NCI-H524 (cell line): ENCODE measurements at regions not wholly inside any gene's neighbourhood (a gene's known extent, or its start where the extent isn't known, plus 50 kb on each side); places are given as distances from the start of the nearest gene placed in this dataset.

Source experiments
- DNase-seq, 2 experiments: peaks; one replicate each; lab custom pipeline; 2025; lab: John Stamatoyannopoulos, UW

DNA sequence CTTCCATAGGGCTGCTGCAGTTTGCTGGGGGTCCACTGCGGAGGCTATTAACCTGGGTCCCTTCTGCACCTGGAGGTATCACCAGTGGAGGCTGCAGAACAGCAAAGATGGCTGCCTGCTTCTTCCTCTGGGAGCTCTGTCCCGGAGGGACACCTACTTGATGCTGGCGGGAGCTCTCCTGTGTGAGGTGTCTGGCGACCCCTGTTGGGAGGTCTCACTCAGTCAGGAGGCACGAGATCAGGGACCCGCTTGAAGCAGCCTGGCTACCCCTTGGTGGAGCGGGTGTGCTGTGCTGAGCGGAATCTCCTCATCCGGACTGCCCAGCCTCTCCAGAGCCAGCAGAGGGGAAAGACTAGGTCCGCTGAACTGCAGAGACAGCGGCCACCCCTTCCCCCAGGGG, 56.0 kb upstream of the CTXND1 start:
- peak; percentile 4 to 54 for DNase-seq

DNA sequence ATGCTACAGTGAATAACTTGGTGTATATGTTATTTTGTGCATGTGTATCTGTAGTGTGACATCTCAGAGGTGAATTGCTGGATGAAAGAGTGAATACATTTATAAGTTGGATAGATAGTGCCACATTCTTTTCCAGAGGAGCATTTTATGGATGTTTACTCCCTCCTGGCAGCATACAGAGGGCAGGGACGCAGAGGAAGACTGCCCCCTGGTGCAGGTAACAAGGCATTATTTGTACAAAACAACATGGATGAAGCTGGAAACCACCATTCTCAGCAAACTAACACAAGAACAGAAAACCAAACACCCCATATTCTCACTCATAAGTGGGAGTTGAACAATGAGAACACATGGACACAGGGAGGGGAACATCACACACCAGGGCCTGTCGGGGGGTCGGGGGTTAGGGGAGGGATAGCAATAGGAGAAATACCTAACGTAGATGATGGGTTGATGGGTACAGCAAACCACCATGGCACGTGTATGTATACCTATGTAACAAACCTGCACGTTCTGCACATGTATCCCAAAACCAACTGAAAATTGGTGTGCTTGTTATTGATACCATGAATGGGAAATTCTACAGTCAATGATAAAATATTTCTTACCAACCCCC, 57.9 kb upstream of the CTXND1 start:
- peak in 1 of 2 experiments; percentile 48 for DNase-seq

DNA sequence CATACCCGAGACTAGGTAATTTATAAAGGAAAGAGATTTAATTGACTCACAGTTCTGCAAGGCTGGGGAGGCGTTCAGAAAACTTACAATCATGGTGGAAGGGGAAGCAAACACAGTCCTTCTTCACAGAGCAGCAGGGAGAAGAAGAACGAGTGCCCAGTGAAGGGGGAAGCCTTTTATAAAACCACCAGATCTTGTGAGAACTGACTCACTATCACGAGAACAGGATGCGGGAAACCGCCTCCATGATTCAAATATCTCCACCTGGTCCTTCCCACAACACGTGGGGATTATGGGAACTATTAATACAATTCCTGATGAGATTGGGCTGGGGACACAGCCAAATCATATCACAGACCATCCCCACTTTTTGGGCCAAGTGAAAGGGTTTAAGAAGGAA, 58.8 kb upstream of the CTXND1 start:
- no peak for DNase-seq

DNA sequence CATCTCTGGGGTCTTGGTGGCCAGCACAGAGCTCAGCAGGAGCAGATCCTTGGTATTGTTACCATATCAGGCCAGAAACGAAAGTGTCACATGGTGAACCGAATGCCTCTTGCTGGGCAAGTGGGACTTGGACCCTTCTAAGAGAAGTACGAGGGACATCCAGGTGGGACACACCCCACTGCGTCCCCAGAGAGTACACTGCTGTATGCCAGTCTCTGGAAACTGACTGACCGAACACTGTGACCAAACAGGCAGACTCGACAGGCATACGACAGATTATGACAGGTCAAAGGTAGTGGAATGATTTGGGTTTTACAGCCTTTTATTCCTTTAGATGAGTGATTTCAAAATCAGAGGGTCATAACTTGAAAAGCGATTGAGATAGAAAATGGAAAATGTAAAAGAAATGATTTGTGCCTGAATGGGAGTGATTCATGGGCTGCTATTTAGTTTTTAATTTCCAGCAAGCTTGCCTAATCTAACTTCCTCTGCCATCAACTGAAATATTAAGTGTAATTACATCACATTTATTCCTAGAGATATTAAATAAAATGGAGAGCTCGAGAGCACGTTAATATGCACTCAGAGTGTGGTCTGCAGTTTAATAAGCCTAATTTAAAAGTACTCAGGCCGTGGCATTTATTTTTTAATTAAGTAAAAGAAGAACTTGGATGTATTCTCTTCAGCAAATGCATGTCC, 63.4 kb upstream of the CTXND1 start:
- DNase-seq, result no peak

DNA sequence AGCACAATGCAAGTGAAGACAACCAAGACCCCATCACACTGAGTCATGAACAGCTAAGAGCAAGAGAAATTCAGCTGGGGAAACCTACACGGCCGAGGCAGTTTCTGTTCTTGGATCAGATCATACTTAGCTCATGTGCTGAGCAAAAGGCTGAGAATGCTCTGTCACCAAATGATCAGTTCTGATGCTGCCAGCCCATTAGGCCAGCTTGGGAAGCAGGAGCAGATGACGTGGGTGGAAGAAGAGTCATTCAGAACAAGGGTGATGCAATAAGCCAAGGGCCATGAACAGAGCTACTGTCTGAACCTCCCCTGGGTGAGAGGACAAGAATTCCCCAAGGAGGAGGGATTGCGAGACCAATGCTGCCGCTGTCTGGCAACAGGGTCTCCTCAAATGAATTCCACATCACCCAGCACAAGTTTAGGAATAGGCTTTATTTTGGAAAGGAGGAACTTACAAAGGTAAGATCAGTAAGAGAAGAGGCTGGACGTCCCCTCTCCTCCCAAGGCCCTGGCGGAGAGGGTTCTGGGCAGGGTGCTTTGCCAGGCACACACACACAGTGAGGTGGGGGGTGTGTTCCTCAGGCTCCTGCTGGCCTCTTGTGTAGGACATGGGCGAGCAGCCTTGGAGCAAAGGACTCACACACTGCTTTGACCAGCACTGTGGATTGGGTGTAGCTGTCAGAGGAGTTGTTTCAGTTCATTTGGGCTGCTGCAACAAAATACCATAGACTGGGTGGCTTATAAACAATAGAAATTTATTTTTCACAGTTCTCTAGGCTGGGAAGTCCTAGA, 65.6 kb upstream of the CTXND1 start:
- DNase-seq, result no peak

- no peak for DNase-seq
These were observed 69.8 kb upstream of the CTXND1 start for GRCh38 chr15:80321853-80322252.

DNA sequence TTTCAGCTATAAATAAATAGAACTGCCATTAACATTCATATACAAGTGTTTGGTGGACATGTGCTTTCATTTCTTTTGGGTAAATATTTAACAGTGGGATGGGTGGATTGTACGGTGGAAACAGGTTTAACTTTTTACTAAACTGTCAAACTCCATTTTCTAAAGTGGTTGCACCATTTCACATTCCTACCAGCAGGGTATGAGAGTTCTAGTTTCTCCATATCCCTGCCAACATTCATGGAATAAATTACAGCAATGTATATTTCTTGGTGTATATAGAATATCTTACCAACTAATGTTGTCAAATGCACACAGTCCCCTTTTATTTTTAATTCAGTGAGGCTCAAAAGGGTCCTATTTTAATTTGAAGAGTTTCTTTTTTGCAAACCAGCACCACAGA, 71.3 kb upstream of the CTXND1 start:
- DNase-seq, result no peak

- peak in 1 of 2 experiments; percentile 34 for DNase-seq
These were observed 72.6 kb upstream of the CTXND1 start for GRCh38 chr15:80324545-80325080.

- no peak for DNase-seq
These were observed 73.2 kb upstream of the CTXND1 start for GRCh38 chr15:80325206-80325605.

DNA sequence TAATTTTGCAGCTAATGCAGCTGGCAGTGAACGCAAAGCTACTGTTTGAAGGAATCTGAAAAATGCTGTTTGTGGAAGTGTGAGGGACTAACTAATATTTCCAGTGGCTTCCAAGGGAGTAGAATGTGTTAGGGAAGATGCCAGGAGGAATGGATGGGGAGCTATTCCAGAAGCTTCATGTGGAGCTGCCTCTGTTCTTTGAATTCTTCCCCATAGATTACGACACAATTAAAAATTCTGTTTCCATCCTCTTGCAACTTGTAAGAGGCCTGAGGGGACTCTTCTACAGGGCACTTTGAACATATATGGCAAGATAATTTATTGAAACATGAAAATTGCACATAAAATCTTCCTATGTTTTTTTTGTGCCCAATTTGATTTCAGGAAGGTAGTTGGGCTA, 74.3 kb upstream of the CTXND1 start:
- no peak for DNase-seq

DNA sequence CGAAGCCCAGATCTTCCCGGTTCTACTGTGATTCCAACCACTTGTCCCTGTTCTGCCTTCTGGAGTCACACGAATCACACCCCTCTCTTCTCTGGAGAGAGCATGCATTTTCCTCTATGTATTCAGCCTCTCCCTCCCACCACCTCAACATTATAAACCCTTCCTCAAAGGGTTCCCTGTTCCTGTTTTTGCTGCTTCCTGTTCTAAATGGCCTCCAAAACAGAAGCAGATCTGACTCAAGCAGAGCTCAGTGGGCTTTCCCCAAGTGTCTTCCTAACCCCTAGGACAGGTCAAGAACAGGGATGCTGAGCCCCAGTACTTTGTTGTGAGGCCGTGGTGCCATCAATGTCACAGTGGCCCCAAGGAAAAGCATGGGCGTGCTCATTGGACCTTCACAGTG, 75.7 kb upstream of the ARNT2 start:
- DNase-seq, result no peak

DNA sequence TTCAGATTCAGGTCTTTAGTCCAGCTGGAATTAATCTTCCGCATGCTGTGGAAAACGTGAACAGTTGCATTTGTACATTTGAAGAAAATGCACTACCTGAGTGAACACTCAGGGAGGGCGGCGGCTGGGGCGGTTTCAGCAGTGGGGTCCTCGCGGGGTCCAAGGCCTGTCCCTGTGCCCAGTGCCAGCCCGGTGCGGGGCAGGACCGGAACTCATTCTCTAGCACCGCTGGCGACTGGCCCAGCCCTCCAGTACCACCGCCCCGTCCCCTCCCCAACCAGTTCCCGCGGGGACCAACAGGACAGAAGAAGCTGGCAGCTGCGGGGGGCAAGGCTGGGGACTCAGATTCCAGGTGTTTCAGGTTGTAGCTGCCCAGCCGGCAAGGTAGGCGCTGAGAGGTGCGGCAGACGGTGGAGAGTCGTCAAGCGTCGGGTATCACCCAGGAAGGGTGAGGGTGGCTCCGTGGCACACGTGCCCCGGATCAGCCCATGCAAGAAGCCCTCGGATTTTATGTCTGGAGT, 72.2 kb upstream of the ARNT2 start:
- DNase-seq, result no peak

DNA sequence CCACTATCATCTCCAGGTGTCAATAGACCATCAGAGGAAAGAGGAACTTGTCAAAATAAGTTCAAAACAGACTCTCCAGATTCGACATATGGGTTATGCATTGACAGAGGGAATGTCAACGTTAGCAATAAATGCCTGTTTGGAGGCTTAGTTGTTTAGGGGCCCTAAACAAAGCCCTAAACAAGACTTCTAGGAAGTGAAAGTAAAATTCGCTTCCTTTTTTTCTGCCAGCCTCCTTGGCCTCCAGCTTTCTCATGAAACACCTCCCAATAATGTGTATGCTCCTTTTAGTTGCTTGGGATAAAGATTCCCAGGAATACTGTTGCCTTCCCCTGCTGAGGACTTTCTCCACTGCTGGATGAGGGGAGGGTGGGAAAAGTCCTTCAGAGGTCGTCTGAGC, 70.9 kb upstream of the ARNT2 start:
- DNase-seq, result no peak

DNA sequence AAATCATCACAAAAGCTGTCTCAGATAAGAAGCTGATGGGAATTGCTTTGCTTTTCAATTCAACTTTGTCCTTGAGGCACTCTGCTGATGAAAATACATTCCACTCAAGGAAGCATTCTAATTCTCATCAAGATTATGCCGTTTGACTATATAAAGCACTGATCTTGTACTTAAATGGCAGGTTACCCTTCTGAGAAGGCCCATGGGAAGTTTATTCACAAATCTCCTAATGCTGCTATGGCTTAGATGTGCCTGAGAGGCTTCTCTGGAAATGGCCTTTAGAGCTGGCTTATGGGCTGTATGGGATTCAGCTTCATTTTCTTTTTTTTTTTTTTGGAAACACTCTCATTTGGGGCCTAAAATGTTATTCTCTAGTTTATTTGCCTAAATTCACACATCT, 69.7 kb upstream of the ARNT2 start:
- no peak for DNase-seq

DNA sequence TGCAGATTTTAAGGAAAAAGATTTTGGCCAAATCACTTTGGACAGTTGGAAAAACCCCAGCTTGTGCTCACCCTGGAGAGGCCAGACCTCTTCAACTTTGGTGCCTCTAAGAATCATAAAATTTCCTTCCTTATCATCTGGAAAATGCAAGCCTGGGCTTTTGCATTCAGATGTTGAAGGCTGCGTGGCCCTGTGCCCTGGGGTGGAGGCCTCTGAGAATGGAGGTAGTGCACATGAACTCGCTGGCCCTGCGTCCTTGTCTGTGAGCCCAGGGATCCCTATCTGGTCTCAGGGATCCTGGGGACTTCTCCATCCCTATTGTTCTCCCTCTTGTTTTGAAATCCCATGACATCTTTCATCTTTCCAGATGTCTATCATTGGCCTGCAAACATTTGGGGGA, 64.6 kb upstream of the ARNT2 start:
- DNase-seq, result no peak

- DNase-seq, result no peak
These were observed 62.0 kb upstream of the ARNT2 start for GRCh38 chr15:80342148-80342547.

DNA sequence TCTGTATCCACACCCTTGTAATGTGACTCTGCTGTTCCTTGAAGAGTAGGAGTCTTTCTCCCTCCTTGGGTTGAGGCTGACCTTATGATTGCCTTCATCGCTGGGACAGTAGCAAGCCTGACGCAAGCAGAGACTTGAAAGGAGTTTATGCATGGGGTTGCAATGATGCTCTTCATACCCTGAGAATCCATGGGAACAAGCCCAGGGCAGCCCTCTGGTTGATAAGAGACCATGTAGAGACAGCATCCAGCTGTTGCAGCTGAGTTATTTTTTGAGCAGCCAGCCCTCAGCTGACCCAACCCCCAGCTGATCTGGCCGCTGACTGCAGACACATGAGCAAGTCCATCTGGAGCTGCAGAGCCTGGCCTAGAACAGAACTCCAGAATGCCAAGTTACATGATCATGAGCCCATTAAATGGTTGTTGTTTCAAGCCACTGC, 60.6 kb upstream of the ARNT2 start:
- DNase-seq, result no peak

GRCh38 chr15:80350941-80351610, 53.1 kb upstream of the ARNT2 start:
- no peak for DNase-seq
